ENCODE measurements at regions not wholly inside any gene's neighbourhood (a gene's known extent, or its start where the extent isn't known, plus 50 kb on each side); places are given as distances from the start of the nearest gene placed in this dataset.
A peak's percentile ranks its signal among the peaks of the same experiment; 100 is the strongest.

GRCh38 chr3:189531271-189531670, 99.9 kb upstream of the TP63 start:
- H3K27ac Mint-ChIP-seq = no peak overlapping the region
- H3K4me1 Mint-ChIP-seq (ENCODE audit: low read depth) = peaks cover 12% of the 10 kb centered on the region
- H3K4me3 Mint-ChIP-seq = no peak overlapping the region
- no peaks in the 10 kb centered on the region for H3K36me3 Mint-ChIP-seq (ENCODE audit: low read depth)
- peaks cover 3% of the 10 kb centered on the region for H3K27me3 Mint-ChIP-seq (ENCODE audit: low read depth)
- H3K9me3 Mint-ChIP-seq = peaks cover 10% of the 10 kb centered on the region

GRCh38 chr3:189534531-189534930, 96.7 kb upstream of the TP63 start:
- H3K36me3 Mint-ChIP-seq (ENCODE audit: low read depth) = no peaks in the 10 kb centered on the region
- peaks cover 3% of the 10 kb centered on the region for H3K27me3 Mint-ChIP-seq (ENCODE audit: low read depth)
- peaks cover 11% of the 10 kb centered on the region for H3K9me3 Mint-ChIP-seq
- no peak overlapping the region for H3K27ac Mint-ChIP-seq
- H3K4me3 Mint-ChIP-seq = no peak overlapping the region
- H3K4me1 Mint-ChIP-seq (ENCODE audit: low read depth) = peaks cover 11% of the 10 kb centered on the region

- Mint-ChIP-seq H3K27me3 (ENCODE audit: low read depth) (peaks cover 3% of the 10 kb centered on the region), H3K9me3 (peaks cover 16% of the 10 kb centered on the region), H3K4me1 (ENCODE audit: low read depth) (no peaks in the 10 kb centered on the region), H3K36me3 (ENCODE audit: low read depth) (no peaks in the 10 kb centered on the region), H3K4me3 (no peak overlapping the region), H3K27ac (no peak overlapping the region)
Observed at GRCh38 chr3:189537135-189537534, 94.1 kb upstream of the TP63 start.

DNA sequence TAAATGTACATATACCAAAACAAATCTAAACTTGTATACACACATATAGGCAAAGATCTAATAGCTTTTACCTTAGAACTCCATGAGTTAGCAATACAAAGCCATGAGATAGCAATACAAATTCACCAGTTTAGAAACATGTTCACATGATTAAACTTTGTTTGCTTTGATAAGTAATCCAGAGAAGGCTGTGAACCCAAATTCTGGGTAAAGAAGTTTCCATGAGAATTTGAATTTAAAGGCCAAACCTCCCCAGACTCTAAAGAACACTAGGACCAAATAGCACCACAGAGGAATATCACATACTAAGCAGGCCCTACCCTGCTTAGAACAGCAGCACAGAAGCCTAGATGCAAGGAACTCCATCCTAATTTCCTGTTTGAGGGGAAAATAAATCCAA, 83.7 kb upstream of the TP63 start:
- H3K4me1 Mint-ChIP-seq (ENCODE audit: low read depth) = peaks cover 1% of the 10 kb centered on the region

DNA sequence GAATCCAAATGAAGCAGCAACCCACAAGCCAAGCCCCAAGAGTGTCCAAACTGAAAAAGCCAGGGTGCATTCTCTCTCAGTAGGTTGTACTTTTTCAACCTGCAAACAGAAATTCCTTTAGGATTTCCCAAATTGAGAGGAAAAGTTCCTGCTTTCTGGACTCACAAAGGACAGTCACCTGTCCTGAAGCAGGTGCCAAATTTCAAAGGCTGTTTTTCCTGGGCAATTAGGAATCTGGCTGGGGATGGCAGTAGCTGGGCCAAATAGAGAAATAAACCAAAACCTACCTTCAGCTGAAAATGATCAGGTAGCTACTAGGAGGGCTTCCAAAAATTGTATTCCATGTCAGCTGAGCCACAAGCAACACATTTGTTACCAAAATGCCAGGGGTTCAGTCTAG, 83.1 kb upstream of the TP63 start:
- H3K4me3 Mint-ChIP-seq = no peak overlapping the region
- H3K27me3 Mint-ChIP-seq (ENCODE audit: low read depth) = no peaks in the 10 kb centered on the region
- H3K9me3 Mint-ChIP-seq = peaks cover 64% of the 10 kb centered on the region
- peaks cover 1% of the 10 kb centered on the region for H3K4me1 Mint-ChIP-seq (ENCODE audit: low read depth)
- no peak overlapping the region for H3K27ac Mint-ChIP-seq
- peaks cover 11% of the 10 kb centered on the region for H3K36me3 Mint-ChIP-seq (ENCODE audit: low read depth)

More for the DNA sequence above, 83.7 kb upstream of the TP63 start:
- no peaks in the 10 kb centered on the region for H3K27me3 Mint-ChIP-seq (ENCODE audit: low read depth)
- H3K36me3 Mint-ChIP-seq (ENCODE audit: low read depth) = peaks cover 11% of the 10 kb centered on the region
- peaks cover 60% of the 10 kb centered on the region for H3K9me3 Mint-ChIP-seq
- H3K4me3 Mint-ChIP-seq = no peak overlapping the region
- no peak overlapping the region for H3K27ac Mint-ChIP-seq

GRCh38 chr3:189551007-189551406, 80.2 kb upstream of the TP63 start:
- Mint-ChIP-seq H3K9me3 (peaks cover 50% of the 10 kb centered on the region), H3K4me3 (no peak overlapping the region), H3K36me3 (ENCODE audit: low read depth) (peaks cover 11% of the 10 kb centered on the region), H3K27me3 (ENCODE audit: low read depth) (no peaks in the 10 kb centered on the region), H3K4me1 (ENCODE audit: low read depth) (no peaks in the 10 kb centered on the region), H3K27ac (no peak overlapping the region)

DNA sequence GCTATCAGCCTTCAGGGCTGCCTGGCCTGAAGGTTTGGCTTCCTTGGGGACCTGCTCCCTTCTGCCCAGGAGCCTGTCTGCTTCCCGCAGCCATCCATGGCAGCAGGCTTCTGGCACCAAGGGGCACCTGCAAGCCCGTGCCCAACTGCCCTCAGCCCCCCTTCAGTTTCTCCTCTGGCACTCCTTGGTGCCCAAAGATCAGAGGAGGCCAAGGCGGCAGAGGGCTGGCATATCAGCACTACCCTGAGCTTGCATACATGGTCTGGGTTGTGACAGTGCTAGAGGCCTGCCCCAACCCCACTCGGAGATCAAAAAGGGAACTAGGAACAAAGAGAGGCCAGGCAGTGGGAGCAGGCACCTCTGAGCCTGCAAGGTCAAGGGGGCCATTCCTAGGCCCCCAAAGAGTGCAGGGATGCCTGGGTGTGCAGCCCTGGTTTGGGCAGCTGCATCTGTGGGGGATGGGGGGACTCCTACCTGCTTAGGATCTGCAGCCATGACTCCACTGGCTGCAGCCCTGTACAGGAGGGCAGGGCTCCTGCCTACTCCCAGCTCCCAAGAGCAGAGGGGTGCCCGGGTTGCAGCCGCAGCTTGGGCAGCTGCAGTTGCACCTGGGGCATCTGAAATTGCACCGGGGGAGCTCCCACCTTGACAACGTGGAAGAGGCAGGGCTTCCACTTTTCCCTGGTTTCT, 76.2 kb upstream of the TP63 start:
- H3K27me3 Mint-ChIP-seq (ENCODE audit: low read depth) = no peaks in the 10 kb centered on the region
- peaks cover 40% of the 10 kb centered on the region for H3K9me3 Mint-ChIP-seq
- H3K4me3 Mint-ChIP-seq = no peak overlapping the region
- no peaks in the 10 kb centered on the region for H3K4me1 Mint-ChIP-seq (ENCODE audit: low read depth)
- H3K27ac Mint-ChIP-seq = no peak overlapping the region
- peaks cover 4% of the 10 kb centered on the region for H3K36me3 Mint-ChIP-seq (ENCODE audit: low read depth)

- no peak overlapping the region for H3K27ac Mint-ChIP-seq
- no peaks in the 10 kb centered on the region for H3K4me1 Mint-ChIP-seq (ENCODE audit: low read depth)
- H3K27me3 Mint-ChIP-seq (ENCODE audit: low read depth) = no peaks in the 10 kb centered on the region
- no peak overlapping the region for H3K4me3 Mint-ChIP-seq
- peaks cover 2% of the 10 kb centered on the region for H3K36me3 Mint-ChIP-seq (ENCODE audit: low read depth)
- H3K9me3 Mint-ChIP-seq = peaks cover 35% of the 10 kb centered on the region
Observed at GRCh38 chr3:189555558-189555881, 75.7 kb upstream of the TP63 start.

- Mint-ChIP-seq H3K36me3 (ENCODE audit: low read depth) (no peaks in the 10 kb centered on the region), H3K4me3 (no peak overlapping the region), H3K4me1 (ENCODE audit: low read depth) (no peaks in the 10 kb centered on the region), H3K9me3 (peaks cover 14% of the 10 kb centered on the region), H3K27me3 (ENCODE audit: low read depth) (no peaks in the 10 kb centered on the region), H3K27ac (no peak overlapping the region)
Observed at GRCh38 chr3:189557824-189558223, 73.4 kb upstream of the TP63 start.

GRCh38 chr3:189561256-189561655, 69.9 kb upstream of the TP63 start:
- H3K27ac Mint-ChIP-seq = no peak overlapping the region

GRCh38 chr3:189563853-189564563, 67.2 kb upstream of the TP63 start:
- Mint-ChIP-seq H3K27me3 (ENCODE audit: low read depth) (no peaks in the 10 kb centered on the region), H3K4me3 (peak overlapping the region; percentile 8), H3K36me3 (ENCODE audit: low read depth) (no peaks in the 10 kb centered on the region), H3K27ac (peak overlapping the region; percentile 18), H3K4me1 (ENCODE audit: low read depth) (peaks cover 28% of the 10 kb centered on the region), H3K9me3 (no peaks in the 10 kb centered on the region)

More at GRCh38 chr3:189561256-189561655, 69.9 kb upstream of the TP63 start:
- peaks cover 10% of the 10 kb centered on the region for H3K9me3 Mint-ChIP-seq
- no peaks in the 10 kb centered on the region for H3K36me3 Mint-ChIP-seq (ENCODE audit: low read depth)
- no peak overlapping the region for H3K4me3 Mint-ChIP-seq
- peaks cover 13% of the 10 kb centered on the region for H3K4me1 Mint-ChIP-seq (ENCODE audit: low read depth)
- no peaks in the 10 kb centered on the region for H3K27me3 Mint-ChIP-seq (ENCODE audit: low read depth)

- peaks cover 34% of the 10 kb centered on the region for H3K4me1 Mint-ChIP-seq (ENCODE audit: low read depth)
Observed at GRCh38 chr3:189566550-189567130, 64.5 kb upstream of the TP63 start.

GRCh38 chr3:189567322-189567721, 63.9 kb upstream of the TP63 start:
- Mint-ChIP-seq H3K4me3 (no peak overlapping the region), H3K4me1 (ENCODE audit: low read depth) (peaks cover 36% of the 10 kb centered on the region), H3K9me3 (no peaks in the 10 kb centered on the region), H3K36me3 (ENCODE audit: low read depth) (no peaks in the 10 kb centered on the region), H3K27ac (no peak overlapping the region), H3K27me3 (ENCODE audit: low read depth) (no peaks in the 10 kb centered on the region)

More at GRCh38 chr3:189566550-189567130, 64.5 kb upstream of the TP63 start:
- H3K27ac Mint-ChIP-seq = no peak overlapping the region
- no peaks in the 10 kb centered on the region for H3K36me3 Mint-ChIP-seq (ENCODE audit: low read depth)
- no peaks in the 10 kb centered on the region for H3K9me3 Mint-ChIP-seq
- H3K27me3 Mint-ChIP-seq (ENCODE audit: low read depth) = no peaks in the 10 kb centered on the region
- H3K4me3 Mint-ChIP-seq = no peak overlapping the region

DNA sequence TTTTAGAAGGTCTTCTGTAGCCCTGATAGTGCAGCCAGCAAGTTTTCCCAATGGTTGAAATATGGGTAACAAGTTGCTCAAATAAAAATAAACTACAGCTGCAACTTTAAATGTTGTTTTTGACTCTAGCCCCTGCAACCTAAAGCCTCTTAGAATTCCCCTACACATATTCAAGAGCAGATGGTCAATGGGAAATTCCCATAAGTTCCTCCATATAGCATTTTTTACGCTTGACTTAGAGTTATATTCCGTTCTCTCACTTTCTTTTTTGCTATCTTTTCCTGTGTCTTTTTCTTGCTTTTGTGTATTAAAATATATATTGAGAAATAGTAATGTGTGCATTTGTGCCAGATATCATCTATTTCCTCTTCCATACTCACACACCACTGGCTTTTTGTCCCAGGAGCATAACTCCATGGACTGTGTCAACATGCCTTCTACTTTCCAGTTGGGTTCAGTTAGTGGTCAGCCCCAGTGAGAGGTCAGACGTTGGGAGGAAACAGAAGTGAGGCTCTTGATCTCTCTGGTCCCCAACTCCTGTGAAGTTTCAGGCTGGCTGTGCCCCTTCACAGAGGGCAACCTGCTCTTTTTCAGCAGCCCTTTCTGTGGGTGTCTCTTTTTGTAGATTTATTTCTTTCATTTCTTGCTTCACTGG, 63.3 kb upstream of the TP63 start:
- H3K4me1 Mint-ChIP-seq (ENCODE audit: low read depth) = peaks cover 39% of the 10 kb centered on the region
- H3K27ac Mint-ChIP-seq = peak overlapping the region; percentile 13
- no peaks in the 10 kb centered on the region for H3K9me3 Mint-ChIP-seq
- H3K4me3 Mint-ChIP-seq = no peak overlapping the region
- H3K27me3 Mint-ChIP-seq (ENCODE audit: low read depth) = no peaks in the 10 kb centered on the region
- H3K36me3 Mint-ChIP-seq (ENCODE audit: low read depth) = no peaks in the 10 kb centered on the region

- H3K27ac Mint-ChIP-seq = no peak overlapping the region
- no peaks in the 10 kb centered on the region for H3K36me3 Mint-ChIP-seq (ENCODE audit: low read depth)
- H3K4me3 Mint-ChIP-seq = no peak overlapping the region
- H3K27me3 Mint-ChIP-seq (ENCODE audit: low read depth) = no peaks in the 10 kb centered on the region
- H3K9me3 Mint-ChIP-seq = no peaks in the 10 kb centered on the region
- H3K4me1 Mint-ChIP-seq (ENCODE audit: low read depth) = peaks cover 36% of the 10 kb centered on the region
Observed at GRCh38 chr3:189568961-189569360, 62.2 kb upstream of the TP63 start.

Measured in T-helper 1 cell treated with Interleukin-12 subunit alpha and Interleukin-12 subunit beta and Interleukin-4 antibody, amounts not matched to agents 30 μg/mL and 1 μg/mL, for 36 hours (primary cell).